ENCODE measurements at regions not wholly inside any gene's neighbourhood (a gene's known extent, or its start where the extent isn't known, plus 50 kb on each side); places are given as distances from the start of the nearest gene placed in this dataset.

DNA sequence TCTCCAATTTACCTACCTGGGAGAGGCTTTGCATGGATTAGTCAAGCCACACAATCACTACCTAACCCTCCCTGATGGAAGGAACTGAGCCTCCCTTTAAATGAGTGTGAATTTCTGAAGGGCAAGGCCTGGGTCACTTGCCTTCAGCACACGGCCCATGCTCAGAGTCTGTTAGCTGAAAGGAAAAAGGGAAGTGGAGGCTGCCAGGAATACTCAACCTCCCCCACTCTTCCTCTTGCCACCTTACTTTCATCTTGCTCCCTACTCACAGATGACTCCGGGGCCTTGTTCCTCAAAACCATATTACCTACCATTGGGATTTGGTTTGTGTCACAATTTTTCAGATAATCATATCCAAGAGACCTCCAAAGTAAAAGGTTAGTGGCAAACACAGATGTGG, 220.0 kb downstream of the ABHD5 start:
- no peak overlapping the region for H3K4me3 ChIP-seq
- TF ChIP-seq Cebpa-rat (IDR thresholded peaks at IDR 0.05) = no peak
- no peak overlapping the region for H3K27ac ChIP-seq
- H4K20me1 ChIP-seq = no peaks in the 10 kb centered on the region
- no peaks in the 10 kb centered on the region for H3K27me3 ChIP-seq
- H3K36me3 ChIP-seq = no peaks in the 10 kb centered on the region
- peaks cover 24 to 78% (median 46%) of the 10 kb centered on the region in 10 experiments for H3K4me1 ChIP-seq
- no peak overlapping the region for H3K9ac ChIP-seq
- H3K4me2 ChIP-seq = peak overlapping the region in 8 of 11 experiments; percentile 6 to 74 (median 61); a peak in 14 of 22 replicates
- peaks cover 0 to 21% (median 6%) of the 10 kb centered on the region in 11 experiments; a peak in 8 of 22 replicates for H3K9me3 ChIP-seq (replicated peaks in 1 of 11)

DNA sequence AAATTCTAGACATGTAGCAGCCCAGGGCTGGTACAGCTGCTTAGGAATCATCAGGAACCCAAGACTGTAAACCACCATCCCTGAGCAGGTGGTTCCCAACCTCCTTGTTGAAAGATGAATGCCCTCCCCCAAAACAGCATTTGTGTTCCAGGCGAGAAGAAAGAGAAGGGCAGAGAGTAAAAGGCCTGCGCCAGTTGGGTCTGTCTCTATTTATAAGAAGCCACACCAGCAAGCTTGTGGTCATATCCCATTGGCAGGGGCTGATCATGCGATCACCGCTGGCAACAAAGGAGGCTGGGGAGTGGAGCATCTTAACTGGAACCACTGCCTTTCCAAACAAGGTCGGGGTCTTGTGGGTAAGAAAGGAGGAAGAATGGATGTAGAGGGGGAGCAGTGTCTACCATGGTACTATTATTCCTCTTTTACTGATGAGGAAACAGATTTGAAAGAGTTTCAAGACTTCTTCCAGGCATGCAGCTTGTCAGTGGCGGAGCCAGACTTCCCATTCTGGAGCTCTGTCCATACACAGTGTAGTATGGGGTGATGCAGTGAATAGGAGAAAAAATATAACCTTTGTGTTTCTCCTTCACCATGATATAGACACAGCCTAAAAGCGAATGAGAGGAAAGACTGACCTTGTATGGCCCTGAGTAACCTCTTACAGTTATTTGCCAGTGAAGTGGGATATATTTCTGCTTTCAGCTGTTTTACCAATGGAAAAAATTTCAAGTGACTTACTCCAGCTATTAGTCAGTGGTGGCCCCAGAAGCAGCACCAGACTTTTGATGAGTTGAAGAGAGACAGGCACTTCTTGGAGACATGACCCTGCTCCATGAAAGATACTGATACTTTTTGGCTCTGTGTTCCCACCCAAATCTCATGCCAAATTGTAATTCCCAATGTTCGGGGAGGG, 222.6 kb downstream of the ABHD5 start:
- Histone ChIP-seq H3K4me2 (peak overlapping the region in 8 of 11 experiments; percentile 8 to 47 (median 29); a peak in 10 of 22 replicates), H3K4me3 (no peak overlapping the region), H3K4me1 (peaks cover 2 to 57% (median 21%) of the 10 kb centered on the region in 10 experiments; a peak in 18 of 20 replicates), H3K36me3 (no peaks in the 10 kb centered on the region), H3K27me3 (no peaks in the 10 kb centered on the region), H3K27ac (no peak overlapping the region), H3K9ac (no peak overlapping the region), H4K20me1 (no peaks in the 10 kb centered on the region), H3K9me3 (replicated peaks in 1 of 11) (peaks cover 10 to 37% (median 16%) of the 10 kb centered on the region in 11 experiments; a peak in 21 of 22 replicates)
- TF ChIP-seq Cebpa-rat (IDR thresholded peaks at IDR 0.05) = no peak

DNA sequence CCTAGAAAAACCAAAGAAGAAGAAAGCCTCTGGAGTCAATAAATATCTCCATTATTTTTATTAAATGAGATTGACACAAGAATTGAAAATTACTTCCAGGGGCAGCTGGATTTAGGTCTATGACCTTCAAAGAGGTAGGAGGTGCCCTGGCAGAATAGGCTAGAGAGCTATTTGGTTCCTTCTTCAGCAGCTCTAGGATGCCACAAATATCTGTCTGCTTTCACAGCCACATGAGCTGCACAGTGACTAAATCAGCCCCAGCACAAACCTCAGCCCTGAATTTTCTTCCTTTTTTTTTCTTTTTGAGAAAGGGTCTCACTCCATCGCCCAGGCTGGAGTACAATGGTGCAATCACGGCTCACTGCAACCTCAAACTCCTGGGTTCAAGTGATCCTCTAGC, 223.5 kb downstream of the ABHD5 start:
- H3K27me3 ChIP-seq = no peaks in the 10 kb centered on the region
- H3K4me1 ChIP-seq = peaks cover 0 to 57% (median 21%) of the 10 kb centered on the region in 10 experiments; a peak in 15 of 20 replicates
- no peak overlapping the region for H3K4me3 ChIP-seq
- no peak overlapping the region for H3K27ac ChIP-seq
- TF ChIP-seq Cebpa-rat (IDR thresholded peaks at IDR 0.05) = no peak
- peak overlapping the region in 6 of 11 experiments; percentile 8 to 47 (median 26); a peak in 8 of 22 replicates for H3K4me2 ChIP-seq
- H3K36me3 ChIP-seq = no peaks in the 10 kb centered on the region
- peaks cover 10 to 37% (median 16%) of the 10 kb centered on the region in 11 experiments; a peak in 21 of 22 replicates for H3K9me3 ChIP-seq (replicated peaks in 1 of 11)
- no peak overlapping the region for H3K9ac ChIP-seq
- H4K20me1 ChIP-seq = no peaks in the 10 kb centered on the region

DNA sequence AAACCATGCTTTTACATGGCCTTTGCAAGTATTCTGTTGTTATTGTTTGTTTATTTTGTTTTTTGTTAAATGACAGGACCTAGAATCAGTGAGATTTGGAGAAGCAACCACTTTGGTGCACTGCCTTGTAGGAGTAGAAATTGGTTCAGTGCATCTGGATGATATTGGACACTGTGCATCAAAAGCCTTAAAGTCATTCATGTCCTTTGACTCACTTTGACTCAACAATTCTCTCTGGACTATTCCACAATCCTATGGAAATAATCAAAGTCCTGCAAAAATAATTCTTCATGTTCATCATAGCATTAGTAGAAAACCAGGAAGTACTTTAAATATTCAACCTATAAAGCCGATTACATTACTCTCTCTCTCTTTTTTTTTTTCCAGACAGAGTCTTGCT, 224.8 kb downstream of the ABHD5 start:
- no peak for TF ChIP-seq Cebpa-rat (IDR thresholded peaks at IDR 0.05)
- no peak overlapping the region for H3K9ac ChIP-seq
- H3K27ac ChIP-seq = no peak overlapping the region
- H4K20me1 ChIP-seq = no peaks in the 10 kb centered on the region
- H3K4me3 ChIP-seq = no peak overlapping the region
- H3K36me3 ChIP-seq = no peaks in the 10 kb centered on the region
- H3K27me3 ChIP-seq = no peaks in the 10 kb centered on the region
- no peak overlapping the region for H3K4me2 ChIP-seq
- H3K4me1 ChIP-seq = peaks cover 0 to 48% (median 20%) of the 10 kb centered on the region in 10 experiments; a peak in 15 of 20 replicates
- H3K9me3 ChIP-seq (replicated peaks in 1 of 11) = peaks cover 10 to 37% (median 16%) of the 10 kb centered on the region in 11 experiments; a peak in 21 of 22 replicates

DNA sequence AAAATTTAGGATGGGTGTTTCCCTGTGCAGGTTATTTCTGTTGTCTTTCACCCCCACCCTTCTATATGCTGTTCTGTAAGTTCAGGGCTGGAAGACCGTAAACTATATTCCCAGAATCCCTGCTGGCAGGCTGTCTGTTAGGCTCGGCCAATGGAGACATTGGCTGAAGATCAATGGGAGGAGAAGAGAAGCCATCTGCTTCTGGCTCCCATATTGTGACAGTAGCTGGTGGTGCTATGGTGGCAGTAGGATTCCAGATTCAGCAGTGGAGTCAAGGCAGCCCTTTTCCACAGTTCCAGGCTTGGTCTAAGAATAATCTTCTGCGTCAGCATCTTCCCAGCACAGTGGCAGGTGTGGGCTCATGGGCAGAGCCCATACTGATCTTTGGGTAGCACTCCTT, 226.6 kb downstream of the ABHD5 start:
- no peak overlapping the region for H3K4me3 ChIP-seq
- peaks cover 10 to 37% (median 16%) of the 10 kb centered on the region in 11 experiments; a peak in 21 of 22 replicates for H3K9me3 ChIP-seq (replicated peaks in 1 of 11)
- no peaks in the 10 kb centered on the region for H4K20me1 ChIP-seq
- TF ChIP-seq Cebpa-rat (IDR thresholded peaks at IDR 0.05) = no peak
- H3K36me3 ChIP-seq = no peaks in the 10 kb centered on the region
- H3K27ac ChIP-seq = no peak overlapping the region
- no peak overlapping the region for H3K4me2 ChIP-seq
- H3K9ac ChIP-seq = no peak overlapping the region
- H3K27me3 ChIP-seq = no peaks in the 10 kb centered on the region
- peaks cover 0 to 39% (median 17%) of the 10 kb centered on the region in 10 experiments; a peak in 15 of 20 replicates for H3K4me1 ChIP-seq

DNA sequence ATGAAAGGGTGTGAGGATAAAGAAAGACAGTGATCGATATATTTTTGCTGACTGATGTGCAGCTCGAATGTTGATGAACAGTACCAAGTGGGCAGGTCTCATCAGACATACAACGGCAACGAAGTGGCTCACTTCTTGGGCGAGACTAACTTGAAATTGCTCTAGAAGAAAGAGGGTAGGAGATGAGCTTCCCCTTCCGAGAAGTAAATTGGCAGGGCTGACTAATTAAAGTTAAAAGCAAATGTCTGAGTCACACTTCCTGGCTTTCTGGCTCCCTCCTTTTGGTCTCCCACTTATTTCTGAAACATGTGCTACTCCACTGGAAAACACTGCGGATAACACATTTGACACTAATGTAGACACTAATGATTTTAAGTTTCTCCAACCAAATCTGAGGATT, 228.3 kb downstream of the ABHD5 start:
- Histone ChIP-seq H4K20me1 (no peaks in the 10 kb centered on the region), H3K4me1 (peaks cover 0 to 30% (median 9%) of the 10 kb centered on the region in 10 experiments; a peak in 12 of 20 replicates), H3K4me2 (peak overlapping the region in 6 of 11 experiments; percentile 12 to 82 (median 66); a peak in 10 of 22 replicates), H3K36me3 (no peaks in the 10 kb centered on the region), H3K9ac (no peak overlapping the region), H3K4me3 (no peak overlapping the region), H3K27me3 (no peaks in the 10 kb centered on the region), H3K9me3 (replicated peaks in 1 of 11) (peaks cover 9 to 22% (median 11%) of the 10 kb centered on the region in 11 experiments; a peak in 21 of 22 replicates), H3K27ac (peak overlapping the region in 2 of 11 experiments; percentile 14 to 20; a peak in 2 of 22 replicates)
- no peak for TF ChIP-seq Cebpa-rat (IDR thresholded peaks at IDR 0.05)

DNA sequence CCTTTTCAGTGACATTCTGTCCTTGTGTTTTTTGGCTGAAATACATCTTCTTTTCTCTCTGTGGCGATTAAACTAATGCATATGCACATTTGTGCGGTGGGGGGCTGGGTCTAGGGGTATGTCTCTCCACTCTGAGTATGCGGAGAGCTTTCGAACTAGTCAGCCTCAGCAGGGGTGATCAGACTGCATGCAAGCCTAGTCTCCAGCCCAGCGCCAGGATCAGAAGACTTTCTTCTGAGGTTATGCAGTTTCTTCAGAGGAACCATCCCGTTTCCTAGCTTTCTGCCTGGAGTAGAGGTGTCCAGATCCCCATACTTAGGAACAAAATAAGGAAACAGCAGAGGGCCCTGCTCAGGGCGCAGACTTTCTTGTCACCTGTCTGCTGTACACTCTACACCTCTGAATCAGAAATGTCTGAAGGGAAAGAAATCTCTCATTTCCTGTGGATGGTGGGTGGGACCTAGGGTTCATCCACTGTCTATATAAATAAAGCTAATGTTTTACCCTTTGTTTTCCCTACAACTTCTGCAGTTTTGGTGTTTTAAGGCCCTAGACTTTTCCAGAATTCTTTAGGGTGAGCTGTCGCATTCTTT, 230.4 kb downstream of the ABHD5 start:
- Histone ChIP-seq H3K4me3 (no peak overlapping the region), H3K27me3 (no peaks in the 10 kb centered on the region), H3K4me2 (no peak overlapping the region)

DNA sequence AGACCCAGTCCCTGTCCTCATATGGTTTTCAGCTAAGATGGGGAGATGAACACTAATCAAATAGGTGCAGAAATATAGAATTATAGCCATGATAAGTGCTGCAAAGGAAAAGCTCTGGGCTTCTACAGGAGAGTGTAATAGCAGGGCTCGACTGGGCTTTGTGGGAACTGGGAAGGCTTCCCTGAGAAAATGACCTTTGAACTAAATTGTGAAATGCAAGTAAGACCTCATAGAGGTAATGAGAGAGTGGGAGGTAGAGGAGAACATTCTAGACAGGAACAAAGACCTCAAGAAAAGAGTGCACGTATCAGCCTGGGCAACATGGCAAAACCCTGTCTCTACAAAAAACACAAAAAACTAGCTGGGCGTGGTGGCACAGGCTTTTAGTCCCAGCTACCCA, 231.6 kb downstream of the ABHD5 start:
- Histone ChIP-seq H3K36me3 (no peaks in the 10 kb centered on the region), H3K4me2 (no peak overlapping the region), H4K20me1 (no peaks in the 10 kb centered on the region), H3K4me1 (peaks cover 0 to 23% (median 5%) of the 10 kb centered on the region in 10 experiments; a peak in 9 of 20 replicates), H3K9ac (no peak overlapping the region), H3K9me3 (replicated peaks in 1 of 11) (peaks cover 0 to 6% (median 2%) of the 10 kb centered on the region in 11 experiments; a peak in 15 of 22 replicates), H3K27me3 (no peaks in the 10 kb centered on the region), H3K27ac (no peak overlapping the region), H3K4me3 (no peak overlapping the region)
- no peak for TF ChIP-seq Cebpa-rat (IDR thresholded peaks at IDR 0.05)

More for the DNA sequence above, 230.4 kb downstream of the ABHD5 start:
- Histone ChIP-seq H4K20me1 (no peaks in the 10 kb centered on the region), H3K9me3 (replicated peaks in 1 of 11) (peaks cover 9 to 16% (median 11%) of the 10 kb centered on the region in 11 experiments; a peak in 21 of 22 replicates), H3K9ac (no peak overlapping the region), H3K4me1 (peaks cover 0 to 23% (median 5%) of the 10 kb centered on the region in 10 experiments; a peak in 9 of 20 replicates), H3K36me3 (no peaks in the 10 kb centered on the region), H3K27ac (no peak overlapping the region)
- no peak for TF ChIP-seq Cebpa-rat (IDR thresholded peaks at IDR 0.05)

Data from BLaER1 treated with 17β-estradiol and CSF1 and Interleukin-3, amounts not matched to agents 10 nM and 100 nM (cell line).